Suprapubic skin (tissue), 4 donors: ENCODE measurements at regions not wholly inside any gene's neighbourhood (a gene's known extent, or its start where the extent isn't known, plus 50 kb on each side); places are given as distances from the start of the nearest gene placed in this dataset.

Experiments used
- CTCF ChIP-seq, 2 donors: fragments of 200-600 bp in 1 of 2; fragments of 450-650 bp in 1 of 2; sonication (generic) in 1 of 2; IDR thresholded peaks; one replicate each; pipeline ENCODE4 v1.5.1; 2016 to 2019; ENCODE audit warnings: antibody characterized with exemption in 2 of 2, mild to moderate bottlenecking in 1 of 2, moderate library complexity in 1 of 2
- EP300 ChIP-seq: sonication (generic); formaldehyde crosslinking; IDR thresholded peaks from one replicate; pipeline ENCODE4 v1.6.1; 2017; ENCODE audit warnings: antibody characterized with exemption
- POLR2A ChIP-seq, 2 donors: fragments of 450-650 bp; IDR thresholded peaks; one replicate each; pipeline ENCODE4 v1.6.1; 2017; ENCODE audit warnings: antibody characterized with exemption in 2 of 2, mild to moderate bottlenecking in 2 of 2, moderate library complexity in 2 of 2
- POLR2AphosphoS5 ChIP-seq, 3 donors: sonication (generic); formaldehyde crosslinking; IDR thresholded peaks; one replicate each; pipeline ENCODE4 v1.6.1; 2017; ENCODE audit warnings: antibody characterized with exemption in 3 of 3

GRCh38 chr6:94658929-94659328 is 918.4 kb upstream of the MANEA start:
- no peak for TF ChIP-seq CTCF (IDR thresholded peaks at IDR 0.05)
- TF ChIP-seq POLR2A (IDR thresholded peaks at IDR 0.05) = no peak
- no peak for TF ChIP-seq POLR2AphosphoS5 (IDR thresholded peaks at IDR 0.05)
- no peak for TF ChIP-seq EP300
